PFSK-1 (cell line): ENCODE measurements at regions not wholly inside any gene's neighbourhood (a gene's known extent, or its start where the extent isn't known, plus 50 kb on each side); places are given as distances from the start of the nearest gene placed in this dataset.

Experiments
- FOXP2 ChIP-seq: optimal IDR thresholded peaks from 2 replicates; pipeline ENCODE3; 2011; ENCODE audit warnings: borderline replicate concordance, control low read depth, inconsistent platforms; ENCODE audit not compliant: insufficient read depth; ENCODE audit errors: extremely low read length, extremely low read depth
- POLR2AphosphoS5 ChIP-seq: IDR thresholded peaks from 2 replicates; pipeline ENCODE4 v1.6.1; 2012; ENCODE audit warnings: low read depth, mild to moderate bottlenecking, control low read depth, low read length, moderate library complexity
- SIN3A ChIP-seq: IDR thresholded peaks from 2 replicates; pipeline ENCODE4 v1.6.1; 2012; ENCODE audit warnings: mild to moderate bottlenecking, low read length, moderate library complexity, borderline replicate concordance; ENCODE audit not compliant: insufficient read depth
- TAF1 ChIP-seq: IDR thresholded peaks from 2 replicates; pipeline ENCODE4 v1.6.1; 2012; ENCODE audit warnings: low read length, control low read depth, borderline replicate concordance; ENCODE audit not compliant: insufficient read depth
- TF ChIP-seq, protein P1 (sequence below), 2 experiments: IDR thresholded peaks; 2 replicates each; pipeline versions ENCODE4 v1.6.1 to v1.8.0; 2011 to 2012; ENCODE audit warnings: low read depth in 2 of 2, low read length in 2 of 2, control low read depth in 1 of 2, inconsistent platforms in 1 of 2, mild to moderate bottlenecking in 1 of 2, moderate library complexity in 1 of 2; ENCODE audit not compliant: insufficient read depth in 1 of 2

DNA sequence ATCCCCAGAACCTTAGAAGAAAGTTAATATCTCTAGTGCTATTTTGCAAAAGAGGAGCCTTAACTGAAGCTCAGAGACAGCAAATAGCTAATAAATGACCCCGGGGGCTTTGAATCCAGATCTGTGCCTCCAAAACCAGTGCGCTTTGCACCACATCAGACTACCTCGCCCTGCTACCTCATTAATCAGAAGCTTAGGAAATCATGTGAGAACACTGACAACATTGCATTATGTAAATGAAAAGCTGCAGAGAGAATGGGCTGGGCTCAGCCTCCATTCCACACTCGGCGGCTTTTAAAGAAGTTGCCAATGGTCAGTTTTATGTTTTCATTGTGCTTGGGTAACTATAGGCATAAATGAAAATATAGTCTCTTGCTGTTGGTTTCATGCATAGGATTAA, 54.0 kb upstream of the STMND1 start:
- no peak for TF ChIP-seq SIN3A
- no peak for TF ChIP-seq POLR2AphosphoS5
- no peak for TF ChIP-seq TAF1
- TF ChIP-seq, protein P1, sequence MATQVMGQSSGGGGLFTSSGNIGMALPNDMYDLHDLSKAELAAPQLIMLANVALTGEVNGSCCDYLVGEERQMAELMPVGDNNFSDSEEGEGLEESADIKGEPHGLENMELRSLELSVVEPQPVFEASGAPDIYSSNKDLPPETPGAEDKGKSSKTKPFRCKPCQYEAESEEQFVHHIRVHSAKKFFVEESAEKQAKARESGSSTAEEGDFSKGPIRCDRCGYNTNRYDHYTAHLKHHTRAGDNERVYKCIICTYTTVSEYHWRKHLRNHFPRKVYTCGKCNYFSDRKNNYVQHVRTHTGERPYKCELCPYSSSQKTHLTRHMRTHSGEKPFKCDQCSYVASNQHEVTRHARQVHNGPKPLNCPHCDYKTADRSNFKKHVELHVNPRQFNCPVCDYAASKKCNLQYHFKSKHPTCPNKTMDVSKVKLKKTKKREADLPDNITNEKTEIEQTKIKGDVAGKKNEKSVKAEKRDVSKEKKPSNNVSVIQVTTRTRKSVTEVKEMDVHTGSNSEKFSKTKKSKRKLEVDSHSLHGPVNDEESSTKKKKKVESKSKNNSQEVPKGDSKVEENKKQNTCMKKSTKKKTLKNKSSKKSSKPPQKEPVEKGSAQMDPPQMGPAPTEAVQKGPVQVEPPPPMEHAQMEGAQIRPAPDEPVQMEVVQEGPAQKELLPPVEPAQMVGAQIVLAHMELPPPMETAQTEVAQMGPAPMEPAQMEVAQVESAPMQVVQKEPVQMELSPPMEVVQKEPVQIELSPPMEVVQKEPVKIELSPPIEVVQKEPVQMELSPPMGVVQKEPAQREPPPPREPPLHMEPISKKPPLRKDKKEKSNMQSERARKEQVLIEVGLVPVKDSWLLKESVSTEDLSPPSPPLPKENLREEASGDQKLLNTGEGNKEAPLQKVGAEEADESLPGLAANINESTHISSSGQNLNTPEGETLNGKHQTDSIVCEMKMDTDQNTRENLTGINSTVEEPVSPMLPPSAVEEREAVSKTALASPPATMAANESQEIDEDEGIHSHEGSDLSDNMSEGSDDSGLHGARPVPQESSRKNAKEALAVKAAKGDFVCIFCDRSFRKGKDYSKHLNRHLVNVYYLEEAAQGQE (IDR thresholded peaks at IDR 0.05; ENCODE audit: insufficient read depth in 1 of 2, low read depth in 2 of 2, low read length in 2 of 2): no peak
- no peak for TF ChIP-seq FOXP2
